Immature natural killer cell (primary cell): ENCODE measurements at regions not wholly inside any gene's neighbourhood (a gene's known extent, or its start where the extent isn't known, plus 50 kb on each side); places are given as distances from the start of the nearest gene placed in this dataset.

Experiments
- DNase-seq, 3 donors: peaks; one replicate each; pipeline ENCODE4 v3.0.0; 2022; ENCODE audit warnings: mixed read lengths in 1 of 3
- H3K27ac Mint-ChIP-seq, 6 donors: one replicate each; pipeline ENCODE4 v1.8.0; 2020; ENCODE audit warnings: mixed read lengths in 6 of 6, mild to moderate bottlenecking in 5 of 6, inconsistent platforms in 4 of 6, moderate library complexity in 3 of 6
- H3K27me3 Mint-ChIP-seq, 3 donors: one replicate each; pipeline ENCODE4 v1.8.0; 2020 to 2021; ENCODE audit warnings: low read depth in 3 of 3, mild to moderate bottlenecking in 3 of 3, mixed read lengths in 3 of 3, moderate library complexity in 3 of 3, inconsistent platforms in 1 of 3
- H3K36me3 Mint-ChIP-seq, 3 donors: one replicate each; pipeline ENCODE4 v1.8.0; 2020; ENCODE audit warnings: mixed read lengths in 3 of 3, inconsistent platforms in 2 of 3, mild to moderate bottlenecking in 2 of 3
- H3K4me1 Mint-ChIP-seq, 2 donors: one replicate each; pipeline ENCODE4 v1.8.0; 2020; ENCODE audit warnings: inconsistent platforms in 2 of 2, mild to moderate bottlenecking in 2 of 2, mixed read lengths in 2 of 2, moderate library complexity in 1 of 2
- H3K4me3 Mint-ChIP-seq, 5 donors: one replicate each; pipeline ENCODE4 v1.8.0; 2020; ENCODE audit warnings: mild to moderate bottlenecking in 5 of 5, mixed read lengths in 5 of 5, inconsistent platforms in 3 of 5, moderate library complexity in 3 of 5
- H3K9me3 Mint-ChIP-seq, 6 donors: one replicate each; pipeline ENCODE4 v1.8.0; 2020; ENCODE audit warnings: mild to moderate bottlenecking in 6 of 6, mixed read lengths in 6 of 6, inconsistent platforms in 4 of 6, moderate library complexity in 3 of 6

- Mint-ChIP-seq H3K27ac (no peak overlapping the region), H3K27me3 (peaks cover 0 to 5% (median 0%) of the 10 kb centered on the region in 3 donors), H3K36me3 (no peaks in the 10 kb centered on the region), H3K9me3 (no peaks in the 10 kb centered on the region), H3K4me3 (no peak overlapping the region), H3K4me1 (no peaks in the 10 kb centered on the region)
- DNase-seq = no peak
These were observed 144.1 kb downstream of the NOC3L start for GRCh38 chr10:94218493-94219183.

- H3K27me3 Mint-ChIP-seq = peaks cover 0 to 5% (median 0%) of the 10 kb centered on the region in 3 donors
- H3K4me3 Mint-ChIP-seq = no peak overlapping the region
- no peaks in the 10 kb centered on the region for H3K9me3 Mint-ChIP-seq
- DNase-seq = no peak
- H3K4me1 Mint-ChIP-seq = no peaks in the 10 kb centered on the region
- no peak overlapping the region for H3K27ac Mint-ChIP-seq
- no peaks in the 10 kb centered on the region for H3K36me3 Mint-ChIP-seq
These were observed 142.9 kb downstream of the NOC3L start for GRCh38 chr10:94219829-94220228.

- Mint-ChIP-seq H3K9me3 (no peaks in the 10 kb centered on the region), H3K4me3 (no peak overlapping the region), H3K27ac (no peak overlapping the region), H3K27me3 (no peaks in the 10 kb centered on the region), H3K36me3 (no peaks in the 10 kb centered on the region), H3K4me1 (no peaks in the 10 kb centered on the region)
- no peak for DNase-seq
These were observed 142.0 kb downstream of the NOC3L start for GRCh38 chr10:94220717-94221116.

GRCh38 chr10:94223702-94224370 lies 138.9 kb downstream of the NOC3L start:
- H3K4me1 Mint-ChIP-seq = no peaks in the 10 kb centered on the region
- no peaks in the 10 kb centered on the region for H3K27me3 Mint-ChIP-seq
- DNase-seq = no peak
- H3K27ac Mint-ChIP-seq = no peak overlapping the region
- no peaks in the 10 kb centered on the region for H3K36me3 Mint-ChIP-seq
- H3K4me3 Mint-ChIP-seq = no peak overlapping the region
- no peaks in the 10 kb centered on the region for H3K9me3 Mint-ChIP-seq

GRCh38 chr10:94224656-94225055 lies 138.1 kb downstream of the NOC3L start:
- Mint-ChIP-seq H3K9me3 (no peaks in the 10 kb centered on the region), H3K4me3 (no peak overlapping the region), H3K36me3 (no peaks in the 10 kb centered on the region), H3K27me3 (no peaks in the 10 kb centered on the region), H3K4me1 (no peaks in the 10 kb centered on the region), H3K27ac (no peak overlapping the region)
- DNase-seq = no peak

- no peaks in the 10 kb centered on the region for H3K36me3 Mint-ChIP-seq
- no peak for DNase-seq
- no peaks in the 10 kb centered on the region for H3K4me1 Mint-ChIP-seq
- no peak overlapping the region for H3K27ac Mint-ChIP-seq
- no peaks in the 10 kb centered on the region for H3K27me3 Mint-ChIP-seq
- no peak overlapping the region for H3K4me3 Mint-ChIP-seq
- H3K9me3 Mint-ChIP-seq = no peaks in the 10 kb centered on the region
These were observed 137.2 kb downstream of the NOC3L start for GRCh38 chr10:94225589-94225988.

GRCh38 chr10:94230134-94230785 lies 132.5 kb downstream of the NOC3L start:
- no peaks in the 10 kb centered on the region for H3K9me3 Mint-ChIP-seq
- no peak overlapping the region for H3K27ac Mint-ChIP-seq
- no peak for DNase-seq
- peaks cover 0 to 2% (median 1%) of the 10 kb centered on the region in 3 donors for H3K27me3 Mint-ChIP-seq
- no peaks in the 10 kb centered on the region for H3K4me1 Mint-ChIP-seq
- H3K4me3 Mint-ChIP-seq = no peak overlapping the region
- H3K36me3 Mint-ChIP-seq = no peaks in the 10 kb centered on the region

- Mint-ChIP-seq H3K4me1 (no peaks in the 10 kb centered on the region), H3K27me3 (peaks cover 1 to 4% (median 2%) of the 10 kb centered on the region in 3 donors), H3K36me3 (no peaks in the 10 kb centered on the region), H3K4me3 (no peak overlapping the region), H3K27ac (no peak overlapping the region), H3K9me3 (no peaks in the 10 kb centered on the region)
- no peak for DNase-seq
These were observed 129.9 kb downstream of the NOC3L start for GRCh38 chr10:94232711-94233383.

- H3K4me3 Mint-ChIP-seq = no peak overlapping the region
- H3K27me3 Mint-ChIP-seq = peaks cover 1 to 4% (median 2%) of the 10 kb centered on the region in 3 donors
- no peaks in the 10 kb centered on the region for H3K36me3 Mint-ChIP-seq
- DNase-seq = no peak
- H3K27ac Mint-ChIP-seq = no peak overlapping the region
- H3K9me3 Mint-ChIP-seq = no peaks in the 10 kb centered on the region
- no peaks in the 10 kb centered on the region for H3K4me1 Mint-ChIP-seq
These were observed 127.3 kb downstream of the NOC3L start for GRCh38 chr10:94235461-94235860.

- no peak for DNase-seq
- no peaks in the 10 kb centered on the region for H3K36me3 Mint-ChIP-seq
- H3K27ac Mint-ChIP-seq = no peak overlapping the region
- peaks cover 0 to 3% of the 10 kb centered on the region in 2 donors for H3K4me1 Mint-ChIP-seq
- H3K9me3 Mint-ChIP-seq = peaks cover 0 to 2% (median 0%) of the 10 kb centered on the region in 6 donors
- H3K27me3 Mint-ChIP-seq = peaks cover 2 to 6% (median 4%) of the 10 kb centered on the region in 3 donors
- no peak overlapping the region for H3K4me3 Mint-ChIP-seq
These were observed 124.6 kb downstream of the NOC3L start for GRCh38 chr10:94238006-94238617.

GRCh38 chr10:94239696-94240095 lies 123.0 kb downstream of the NOC3L start:
- H3K27ac Mint-ChIP-seq = no peak overlapping the region
- H3K36me3 Mint-ChIP-seq = no peaks in the 10 kb centered on the region
- H3K4me3 Mint-ChIP-seq = no peak overlapping the region
- peaks cover 2 to 11% (median 4%) of the 10 kb centered on the region in 3 donors for H3K27me3 Mint-ChIP-seq
- H3K9me3 Mint-ChIP-seq = peaks cover 0 to 2% (median 0%) of the 10 kb centered on the region in 6 donors
- no peak for DNase-seq
- peaks cover 0 to 3% of the 10 kb centered on the region in 2 donors for H3K4me1 Mint-ChIP-seq

GRCh38 chr10:94240491-94240890 lies 122.2 kb downstream of the NOC3L start:
- H3K27ac Mint-ChIP-seq = no peak overlapping the region
- no peak overlapping the region for H3K4me3 Mint-ChIP-seq
- H3K36me3 Mint-ChIP-seq = no peaks in the 10 kb centered on the region
- peaks cover 0 to 2% (median 0%) of the 10 kb centered on the region in 6 donors for H3K9me3 Mint-ChIP-seq
- peaks cover 0 to 11% (median 3%) of the 10 kb centered on the region in 3 donors for H3K27me3 Mint-ChIP-seq
- H3K4me1 Mint-ChIP-seq = peaks cover 0 to 3% of the 10 kb centered on the region in 2 donors
- no peak for DNase-seq

GRCh38 chr10:94240901-94241300 lies 121.8 kb downstream of the NOC3L start:
- no peak overlapping the region for H3K27ac Mint-ChIP-seq
- DNase-seq = no peak
- no peaks in the 10 kb centered on the region for H3K36me3 Mint-ChIP-seq
- peaks cover 0 to 3% of the 10 kb centered on the region in 2 donors for H3K4me1 Mint-ChIP-seq
- peaks cover 0 to 11% (median 3%) of the 10 kb centered on the region in 3 donors for H3K27me3 Mint-ChIP-seq
- no peak overlapping the region for H3K4me3 Mint-ChIP-seq
- H3K9me3 Mint-ChIP-seq = peaks cover 0 to 2% (median 0%) of the 10 kb centered on the region in 6 donors
